ENCODE measurements at regions not wholly inside any gene's neighbourhood (a gene's known extent, or its start where the extent isn't known, plus 50 kb on each side); places are given as distances from the start of the nearest gene placed in this dataset.

DNA sequence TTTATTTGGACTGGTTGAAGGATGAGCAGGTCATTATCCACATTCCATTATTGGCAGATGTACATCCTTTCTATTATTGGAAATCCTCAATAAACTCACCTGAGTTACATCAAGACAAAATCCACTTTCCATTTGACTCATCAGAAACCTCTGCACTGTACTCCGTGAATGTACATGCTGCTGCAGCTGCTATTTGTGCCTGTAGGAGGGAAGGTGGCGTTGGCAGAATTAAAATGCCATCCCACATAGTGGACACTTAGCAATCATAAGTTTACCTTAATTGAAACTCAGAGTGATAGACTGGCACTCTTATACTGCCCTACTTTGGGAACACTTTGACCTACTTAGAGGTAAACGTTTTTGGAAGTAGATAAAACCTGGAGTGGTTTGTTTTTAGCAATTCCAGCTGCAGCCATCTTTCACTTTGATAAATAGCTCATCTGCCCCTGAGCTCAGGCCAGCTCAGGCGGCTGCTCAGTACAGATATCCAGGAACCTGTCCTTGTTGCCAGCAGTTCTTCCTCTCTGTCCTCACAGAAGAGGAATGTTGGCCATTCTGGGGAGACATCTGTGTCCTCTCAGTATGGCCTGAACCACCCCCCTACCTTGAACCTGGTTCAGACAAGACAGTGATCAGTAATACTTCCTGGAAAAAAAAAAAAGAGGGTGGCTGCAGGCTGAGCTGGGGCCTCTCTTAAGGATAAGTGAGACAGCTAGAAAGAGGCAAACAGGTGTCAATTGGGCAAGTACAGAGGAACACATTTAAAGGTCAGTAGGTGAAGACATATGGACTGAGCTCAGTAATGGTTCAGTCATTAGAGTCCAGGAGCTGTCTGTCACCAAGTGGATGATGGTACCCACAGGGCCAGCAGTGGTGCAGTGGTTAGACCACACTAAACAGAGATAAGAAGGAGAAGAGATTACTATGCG is 153.4 kb upstream of the UMPS start:
- no peak for DNase-seq (ENCODE audit: low spot score)
- in situ Hi-C loops (cut with MboI; ENCODE audit: low sequenced_read_pairs, unreplicated experiment), result loop anchor here (5.0 kb wide), 1 partner anchor 110 kb away; no protein-coding TSS in a partner anchor
- TF ChIP-seq, protein P1, sequence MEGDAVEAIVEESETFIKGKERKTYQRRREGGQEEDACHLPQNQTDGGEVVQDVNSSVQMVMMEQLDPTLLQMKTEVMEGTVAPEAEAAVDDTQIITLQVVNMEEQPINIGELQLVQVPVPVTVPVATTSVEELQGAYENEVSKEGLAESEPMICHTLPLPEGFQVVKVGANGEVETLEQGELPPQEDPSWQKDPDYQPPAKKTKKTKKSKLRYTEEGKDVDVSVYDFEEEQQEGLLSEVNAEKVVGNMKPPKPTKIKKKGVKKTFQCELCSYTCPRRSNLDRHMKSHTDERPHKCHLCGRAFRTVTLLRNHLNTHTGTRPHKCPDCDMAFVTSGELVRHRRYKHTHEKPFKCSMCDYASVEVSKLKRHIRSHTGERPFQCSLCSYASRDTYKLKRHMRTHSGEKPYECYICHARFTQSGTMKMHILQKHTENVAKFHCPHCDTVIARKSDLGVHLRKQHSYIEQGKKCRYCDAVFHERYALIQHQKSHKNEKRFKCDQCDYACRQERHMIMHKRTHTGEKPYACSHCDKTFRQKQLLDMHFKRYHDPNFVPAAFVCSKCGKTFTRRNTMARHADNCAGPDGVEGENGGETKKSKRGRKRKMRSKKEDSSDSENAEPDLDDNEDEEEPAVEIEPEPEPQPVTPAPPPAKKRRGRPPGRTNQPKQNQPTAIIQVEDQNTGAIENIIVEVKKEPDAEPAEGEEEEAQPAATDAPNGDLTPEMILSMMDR (IDR thresholded peaks at IDR 0.05; ENCODE audit: borderline replicate concordance, control extremely low read depth, extremely low read depth, insufficient read depth, missing control alignments), result no peak

DNA sequence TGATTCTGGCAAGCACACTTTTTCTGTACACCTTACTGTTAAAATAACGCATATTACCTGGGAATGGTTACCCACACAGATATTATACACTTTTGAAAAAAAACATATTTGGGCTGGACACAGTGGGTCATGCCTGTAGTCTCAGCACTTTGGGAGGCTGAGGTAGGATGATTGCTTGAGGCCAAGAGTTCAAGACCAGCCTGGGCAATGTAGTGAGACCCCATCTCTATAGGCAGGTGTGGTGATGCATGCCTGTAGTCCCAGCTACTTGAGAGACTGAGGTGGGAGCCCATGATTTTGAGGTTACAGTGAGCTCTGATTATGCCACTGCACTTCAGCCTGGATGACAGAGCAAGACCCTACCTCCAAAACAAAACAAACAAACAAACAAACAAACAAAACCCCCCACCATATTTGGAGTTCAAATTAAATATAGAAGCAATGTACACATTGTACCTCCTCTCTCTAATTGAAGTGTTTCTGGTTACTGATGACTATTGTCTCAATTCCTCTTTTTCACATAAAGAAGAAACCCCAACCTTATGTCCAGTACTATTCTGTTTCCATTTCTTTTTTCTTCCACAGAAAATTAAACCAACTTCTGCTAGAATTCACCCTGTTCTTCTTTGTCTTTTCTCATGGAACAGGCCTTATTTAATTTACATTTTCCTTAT is 152.6 kb upstream of the UMPS start:
- DNase-seq (ENCODE audit: low spot score), result no peak
- TF ChIP-seq, protein P1 (IDR thresholded peaks at IDR 0.05; ENCODE audit: borderline replicate concordance, control extremely low read depth, extremely low read depth, insufficient read depth, missing control alignments), result no peak
- in situ Hi-C loops (cut with MboI; ENCODE audit: low sequenced_read_pairs, unreplicated experiment), result loop anchor here (5.0 kb wide), 1 partner anchor 110 kb away; no protein-coding TSS in a partner anchor

DNA sequence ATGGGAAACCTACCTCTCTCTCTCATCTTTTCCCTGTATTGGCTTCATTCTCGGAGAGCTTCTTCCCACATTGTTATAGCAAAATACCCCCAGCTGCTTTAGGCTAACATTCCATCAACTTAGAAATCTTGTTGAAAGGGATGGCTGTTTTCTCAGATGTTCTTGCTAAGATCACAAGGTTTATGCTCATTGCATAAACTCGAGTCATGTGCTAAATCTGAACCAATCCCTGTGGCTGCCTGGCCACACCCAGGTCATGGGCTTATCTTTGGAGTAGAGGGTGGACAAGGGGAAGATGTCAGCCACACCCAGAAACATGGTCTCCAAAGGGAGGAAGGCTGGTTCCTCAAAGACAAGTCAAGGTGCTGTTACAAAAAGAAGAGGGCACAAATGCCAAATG is 150.6 kb upstream of the UMPS start:
- in situ Hi-C loops (cut with MboI; ENCODE audit: low sequenced_read_pairs, unreplicated experiment), result loop anchor here (5.0 kb wide), 1 partner anchor 108 kb away; no protein-coding TSS in a partner anchor
- TF ChIP-seq, protein P1 (IDR thresholded peaks at IDR 0.05; ENCODE audit: borderline replicate concordance, control extremely low read depth, extremely low read depth, insufficient read depth, missing control alignments), result no peak
- no peak for DNase-seq (ENCODE audit: low spot score)

DNA sequence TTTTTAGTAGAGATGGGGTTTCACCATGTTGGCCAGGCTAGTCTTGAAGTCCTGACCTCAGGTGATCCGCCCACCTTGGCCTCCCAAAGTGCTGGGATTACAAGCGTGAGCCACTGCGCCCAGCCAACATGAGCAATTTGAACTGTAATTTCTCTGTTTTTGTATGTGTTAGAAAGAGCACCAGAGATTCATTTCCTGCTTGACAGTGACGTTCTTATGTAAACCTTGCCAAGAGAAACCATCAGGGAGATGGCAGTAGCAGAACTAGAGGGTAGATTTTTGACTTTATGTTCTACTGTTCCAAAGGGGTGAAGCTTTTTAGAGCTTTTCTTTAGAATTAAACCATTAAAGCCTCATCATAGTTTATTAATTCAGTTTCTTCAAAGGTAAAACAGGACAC is 148.1 kb upstream of the UMPS start:
- DNase-seq (ENCODE audit: low spot score), result no peak
- TF ChIP-seq, protein P1 (IDR thresholded peaks at IDR 0.05; ENCODE audit: borderline replicate concordance, control extremely low read depth, extremely low read depth, insufficient read depth, missing control alignments), result no peak
- in situ Hi-C loops (cut with MboI; ENCODE audit: low sequenced_read_pairs, unreplicated experiment), result no loop called here

DNA sequence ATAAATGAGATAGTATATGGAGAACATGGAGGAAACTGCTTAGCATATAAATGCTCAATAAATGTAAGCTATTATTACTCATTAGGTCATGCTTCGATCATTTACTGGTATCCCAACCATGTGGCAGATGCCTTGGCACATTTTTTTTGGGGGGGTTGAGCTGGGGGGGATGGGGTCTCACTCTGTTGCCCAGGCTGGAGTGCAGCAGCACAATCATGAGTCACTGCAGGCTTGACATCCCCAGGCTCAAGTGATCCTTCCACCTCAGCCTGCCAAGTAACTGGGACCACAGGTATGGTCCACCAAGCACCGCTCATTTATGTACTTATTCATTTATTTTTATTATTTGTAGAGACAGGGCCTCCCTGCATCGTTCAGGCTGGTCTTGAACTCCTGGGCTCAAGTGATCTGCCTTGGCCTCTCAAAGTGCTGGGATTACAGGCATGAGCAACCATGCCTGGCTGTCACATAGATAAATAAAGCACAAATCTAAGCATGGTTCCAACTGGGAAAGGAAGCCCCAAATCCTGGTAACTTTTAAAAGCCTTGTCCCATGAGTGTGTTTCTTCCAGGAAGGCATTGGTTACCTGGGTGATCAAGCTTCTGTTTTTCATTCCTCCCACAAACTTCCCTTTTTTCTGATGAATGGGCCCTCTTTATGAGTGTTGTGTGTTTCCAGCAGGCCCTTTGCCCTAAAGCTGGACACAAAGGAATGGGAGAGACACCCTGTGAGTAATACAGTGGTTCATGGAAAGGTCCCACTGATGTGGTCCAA is 147.4 kb upstream of the UMPS start:
- DNase-seq (ENCODE audit: low spot score), result no peak
- TF ChIP-seq, protein P1 (IDR thresholded peaks at IDR 0.05; ENCODE audit: borderline replicate concordance, control extremely low read depth, extremely low read depth, insufficient read depth, missing control alignments), result no peak
- in situ Hi-C loops (cut with MboI; ENCODE audit: low sequenced_read_pairs, unreplicated experiment), result no loop called here

DNA sequence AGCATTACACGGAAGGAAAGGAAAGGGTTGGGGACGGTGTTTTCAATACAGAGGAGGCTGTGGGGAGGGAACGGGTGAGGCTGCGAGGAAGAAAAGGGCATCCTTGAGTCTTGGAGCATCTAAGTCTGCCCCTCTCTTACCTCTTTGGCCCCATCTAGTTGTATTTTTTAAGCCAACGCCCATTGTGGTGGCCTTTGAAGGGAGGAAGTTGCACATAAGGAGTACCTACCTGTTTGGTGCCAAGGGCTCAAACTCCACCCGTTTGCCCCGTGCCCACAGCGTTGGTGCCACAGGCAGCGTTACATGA is 146.1 kb upstream of the UMPS start:
- DNase-seq (ENCODE audit: low spot score), result no peak
- in situ Hi-C loops (cut with MboI; ENCODE audit: low sequenced_read_pairs, unreplicated experiment), result no loop called here
- TF ChIP-seq, protein P1 (IDR thresholded peaks at IDR 0.05; ENCODE audit: borderline replicate concordance, control extremely low read depth, extremely low read depth, insufficient read depth, missing control alignments), result no peak

Measured in GM13976 (cell line).